SK-N-SH treated with all-trans-retinoic acid at 6 μM for 48 hours (cell line): ENCODE measurements at regions not wholly inside any gene's neighbourhood (a gene's known extent, or its start where the extent isn't known, plus 50 kb on each side); places are given as distances from the start of the nearest gene placed in this dataset.

Experiments
- ATAC-seq: fragments of 200-7000 bp; cut with Tn5 transposase; 3 replicates; pipeline ENCODE4 v1.9.1; 2020; ENCODE audit warnings: mild to moderate bottlenecking, moderate library complexity
- ARNTL ChIP-seq: fragments of 450-650 bp; formaldehyde crosslinking; IDR thresholded peaks from 2 replicates; pipeline ENCODE4 v1.5.0; 2020; ENCODE audit warnings: low read depth, mild to moderate bottlenecking, moderate library complexity, borderline replicate concordance
- BACH2 ChIP-seq: fragments of 250-450 bp; sonication (Bioruptor Pico); IDR thresholded peaks from 2 replicates; pipeline ENCODE4 v1.9.0; 2021; ENCODE audit warnings: mild to moderate bottlenecking, borderline replicate concordance
- CSDC2 ChIP-seq: fragments of 250-450 bp; sonication (Bioruptor Pico); IDR thresholded peaks from 2 replicates; pipeline ENCODE4 v1.5.0; 2020; ENCODE audit warnings: mild to moderate bottlenecking, moderate library complexity
- ESRRG ChIP-seq: fragments of 250-450 bp; sonication (Bioruptor Pico); IDR thresholded peaks from 2 replicates; pipeline ENCODE4 v1.6.1; 2021; ENCODE audit warnings: mild to moderate bottlenecking
- GLIS3 ChIP-seq: fragments of 250-450 bp; sonication (Bioruptor Pico); IDR thresholded peaks from 2 replicates; pipeline ENCODE4 v1.5.0; 2020; ENCODE audit warnings: mild to moderate bottlenecking, moderate library complexity
- ISL1 ChIP-seq: fragments of 250-450 bp; sonication (Bioruptor Pico); IDR thresholded peaks from 2 replicates; pipeline ENCODE4 v2.1.2; 2022; ENCODE audit warnings: mild to moderate bottlenecking, moderate library complexity
- OSR1 ChIP-seq: fragments of 250-450 bp; sonication (Bioruptor Pico); IDR thresholded peaks from 2 replicates; pipeline ENCODE4 v1.8.0; 2022; ENCODE audit warnings: moderate library complexity, mild to moderate bottlenecking, inconsistent platforms
- PPARA ChIP-seq: fragments of 250-450 bp; sonication (Bioruptor Pico); IDR thresholded peaks from 2 replicates; pipeline ENCODE4 v1.5.0; 2020; ENCODE audit warnings: mild to moderate bottlenecking, borderline replicate concordance
- RARB ChIP-seq: fragments of 250-450 bp; sonication (Bioruptor Pico); IDR thresholded peaks from 2 replicates; pipeline ENCODE4 v1.8.0; 2021; ENCODE audit warnings: mild to moderate bottlenecking, moderate library complexity
- SNAI2 ChIP-seq: fragments of 250-450 bp; sonication (Bioruptor Pico); IDR thresholded peaks from 2 replicates; pipeline ENCODE4 v1.5.0; 2020; ENCODE audit warnings: mild to moderate bottlenecking, moderate library complexity
- TCF4 ChIP-seq: fragments of 250-450 bp; sonication (Bioruptor Pico); IDR thresholded peaks from 2 replicates; pipeline ENCODE4 v1.8.0; 2021; ENCODE audit warnings: mild to moderate bottlenecking, moderate library complexity, borderline replicate concordance
- TOX ChIP-seq: fragments of 250-450 bp; sonication (Bioruptor Pico); IDR thresholded peaks from 2 replicates; pipeline ENCODE4 v1.8.0; 2021; ENCODE audit warnings: mild to moderate bottlenecking, moderate library complexity, borderline replicate concordance
- ZC3H10 ChIP-seq: fragments of 250-450 bp; sonication (Bioruptor Pico); IDR thresholded peaks from 2 replicates; pipeline ENCODE4 v1.5.1; 2021; ENCODE audit warnings: mild to moderate bottlenecking, moderate library complexity
- ZFP3 ChIP-seq: fragments of 250-450 bp; sonication (Bioruptor Pico); IDR thresholded peaks from 2 replicates; pipeline ENCODE4 v1.5.0; 2020; ENCODE audit warnings: mild to moderate bottlenecking, moderate library complexity
- ZFP30 ChIP-seq: fragments of 450-650 bp; formaldehyde crosslinking; IDR thresholded peaks from 2 replicates; pipeline ENCODE4 v1.5.0; 2022; ENCODE audit warnings: mild to moderate bottlenecking, moderate library complexity
- ZNF565 ChIP-seq: fragments of 450-650 bp; formaldehyde crosslinking; conservative IDR thresholded peaks from 2 replicates; pipeline ENCODE4 v1.5.0; 2020; ENCODE audit warnings: low read depth, mild to moderate bottlenecking, moderate library complexity
- ZNF70 ChIP-seq: fragments of 450-650 bp; formaldehyde crosslinking; IDR thresholded peaks from 2 replicates; pipeline ENCODE4 v1.5.0; 2020; ENCODE audit warnings: mild to moderate bottlenecking, moderate library complexity
- ZNF8 ChIP-seq: fragments of 450-650 bp; formaldehyde crosslinking; IDR thresholded peaks from 2 replicates; pipeline ENCODE4 v1.5.0; 2020; ENCODE audit warnings: mild to moderate bottlenecking, moderate library complexity
- TF ChIP-seq, protein P1 (sequence below): fragments of 250-450 bp; sonication (Bioruptor Pico); IDR thresholded peaks from 2 replicates; pipeline ENCODE4 v1.5.1; 2020; ENCODE audit warnings: low read depth, mild to moderate bottlenecking, moderate library complexity
- TF ChIP-seq, protein P2 (sequence below): fragments of 250-450 bp; sonication (Bioruptor Pico); IDR thresholded peaks from 2 replicates; pipeline ENCODE4 v1.8.0; 2020; ENCODE audit warnings: mild to moderate bottlenecking, moderate library complexity, borderline replicate concordance
- TF ChIP-seq, protein P3 (sequence below): fragments of 250-450 bp; sonication (Bioruptor Pico); IDR thresholded peaks from 2 replicates; pipeline ENCODE4 v1.5.1; 2021; ENCODE audit warnings: mild to moderate bottlenecking, moderate library complexity
- TF ChIP-seq, protein P4 (sequence below): fragments of 250-450 bp; sonication (Bioruptor Pico); IDR thresholded peaks from 2 replicates; pipeline ENCODE4 v1.8.0; 2021; ENCODE audit warnings: low read depth, mild to moderate bottlenecking, moderate library complexity, borderline replicate concordance

DNA sequence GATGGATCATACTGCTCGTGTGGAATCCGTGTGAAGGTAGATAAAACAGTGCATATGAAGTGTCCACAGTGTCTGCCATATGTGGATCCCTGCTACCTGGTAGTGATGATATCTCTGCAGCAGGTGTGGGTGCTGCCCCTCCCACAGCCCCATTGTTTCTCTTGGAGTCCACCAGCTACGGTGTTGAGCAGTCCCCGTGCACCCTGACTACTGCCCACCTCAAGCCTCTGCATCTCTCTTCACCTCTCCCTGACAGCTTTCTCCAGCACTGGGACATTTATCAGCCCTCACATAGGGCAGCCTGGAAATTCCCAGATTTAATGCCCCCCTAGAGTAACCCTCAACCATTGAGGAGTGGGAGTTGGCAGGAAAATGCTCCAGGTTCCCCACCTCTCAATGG, 244.7 kb downstream of the IRF8 start:
- no peak for TF ChIP-seq ZNF565
- TF ChIP-seq PPARA = no peak
- TF ChIP-seq, protein P1, sequence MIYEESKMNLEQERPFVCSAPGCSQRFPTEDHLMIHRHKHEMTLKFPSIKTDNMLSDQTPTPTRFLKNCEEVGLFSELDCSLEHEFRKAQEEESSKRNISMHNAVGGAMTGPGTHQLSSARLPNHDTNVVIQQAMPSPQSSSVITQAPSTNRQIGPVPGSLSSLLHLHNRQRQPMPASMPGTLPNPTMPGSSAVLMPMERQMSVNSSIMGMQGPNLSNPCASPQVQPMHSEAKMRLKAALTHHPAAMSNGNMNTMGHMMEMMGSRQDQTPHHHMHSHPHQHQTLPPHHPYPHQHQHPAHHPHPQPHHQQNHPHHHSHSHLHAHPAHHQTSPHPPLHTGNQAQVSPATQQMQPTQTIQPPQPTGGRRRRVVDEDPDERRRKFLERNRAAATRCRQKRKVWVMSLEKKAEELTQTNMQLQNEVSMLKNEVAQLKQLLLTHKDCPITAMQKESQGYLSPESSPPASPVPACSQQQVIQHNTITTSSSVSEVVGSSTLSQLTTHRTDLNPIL (CRISPR knock-in tag) = no peak
- no peak for TF ChIP-seq OSR1 (CRISPR knock-in tag)
- no peak for TF ChIP-seq ISL1 (CRISPR knock-in tag)
- TF ChIP-seq BACH2 (CRISPR knock-in tag) = no peak
- no peak for TF ChIP-seq ZFP3 (CRISPR knock-in tag)
- no peak for TF ChIP-seq ESRRG (CRISPR knock-in tag)
- no peak for TF ChIP-seq ZC3H10 (CRISPR knock-in tag)
- TF ChIP-seq GLIS3 (CRISPR knock-in tag) = no peak
- TF ChIP-seq SNAI2 = no peak
- TF ChIP-seq ZNF70 (CRISPR knock-in tag) = no peak
- TF ChIP-seq, protein P2, sequence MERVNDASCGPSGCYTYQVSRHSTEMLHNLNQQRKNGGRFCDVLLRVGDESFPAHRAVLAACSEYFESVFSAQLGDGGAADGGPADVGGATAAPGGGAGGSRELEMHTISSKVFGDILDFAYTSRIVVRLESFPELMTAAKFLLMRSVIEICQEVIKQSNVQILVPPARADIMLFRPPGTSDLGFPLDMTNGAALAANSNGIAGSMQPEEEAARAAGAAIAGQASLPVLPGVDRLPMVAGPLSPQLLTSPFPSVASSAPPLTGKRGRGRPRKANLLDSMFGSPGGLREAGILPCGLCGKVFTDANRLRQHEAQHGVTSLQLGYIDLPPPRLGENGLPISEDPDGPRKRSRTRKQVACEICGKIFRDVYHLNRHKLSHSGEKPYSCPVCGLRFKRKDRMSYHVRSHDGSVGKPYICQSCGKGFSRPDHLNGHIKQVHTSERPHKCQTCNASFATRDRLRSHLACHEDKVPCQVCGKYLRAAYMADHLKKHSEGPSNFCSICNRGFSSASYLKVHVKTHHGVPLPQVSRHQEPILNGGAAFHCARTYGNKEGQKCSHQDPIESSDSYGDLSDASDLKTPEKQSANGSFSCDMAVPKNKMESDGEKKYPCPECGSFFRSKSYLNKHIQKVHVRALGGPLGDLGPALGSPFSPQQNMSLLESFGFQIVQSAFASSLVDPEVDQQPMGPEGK = no peak
- TF ChIP-seq RARB = no peak
- no peak for TF ChIP-seq TOX (CRISPR knock-in tag)
- TF ChIP-seq ARNTL (CRISPR knock-in tag) = no peak
- TF ChIP-seq, protein P3, sequence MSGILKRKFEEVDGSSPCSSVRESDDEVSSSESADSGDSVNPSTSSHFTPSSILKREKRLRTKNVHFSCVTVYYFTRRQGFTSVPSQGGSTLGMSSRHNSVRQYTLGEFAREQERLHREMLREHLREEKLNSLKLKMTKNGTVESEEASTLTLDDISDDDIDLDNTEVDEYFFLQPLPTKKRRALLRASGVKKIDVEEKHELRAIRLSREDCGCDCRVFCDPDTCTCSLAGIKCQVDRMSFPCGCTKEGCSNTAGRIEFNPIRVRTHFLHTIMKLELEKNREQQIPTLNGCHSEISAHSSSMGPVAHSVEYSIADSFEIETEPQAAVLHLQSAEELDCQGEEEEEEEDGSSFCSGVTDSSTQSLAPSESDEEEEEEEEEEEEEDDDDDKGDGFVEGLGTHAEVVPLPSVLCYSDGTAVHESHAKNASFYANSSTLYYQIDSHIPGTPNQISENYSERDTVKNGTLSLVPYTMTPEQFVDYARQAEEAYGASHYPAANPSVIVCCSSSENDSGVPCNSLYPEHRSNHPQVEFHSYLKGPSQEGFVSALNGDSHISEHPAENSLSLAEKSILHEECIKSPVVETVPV (CRISPR knock-in tag) = no peak
- no peak for TF ChIP-seq TCF4 (CRISPR knock-in tag)
- TF ChIP-seq CSDC2 (CRISPR knock-in tag) = no peak
- TF ChIP-seq, all 23 proteins: peak for 0
- no peak for ATAC-seq

DNA sequence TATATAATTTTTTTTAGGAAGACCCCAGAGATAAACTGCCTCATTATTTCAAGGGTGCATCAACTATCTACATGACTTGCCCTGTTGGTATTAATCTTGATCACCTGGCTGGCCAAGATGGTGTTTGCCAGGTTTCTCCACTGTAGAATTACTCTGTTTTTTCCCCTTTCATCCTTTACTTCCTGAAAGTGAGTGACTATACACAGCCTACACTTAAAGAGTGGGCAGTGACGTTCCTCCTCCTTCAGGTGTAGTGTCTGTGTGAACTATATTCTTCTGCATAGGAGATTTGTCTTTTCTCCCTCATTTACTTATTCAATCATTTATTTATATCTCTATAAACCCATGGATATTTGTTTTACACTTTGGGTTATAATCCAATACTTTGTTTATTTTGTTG, 246.7 kb downstream of the IRF8 start:
- TF ChIP-seq, protein P3 (CRISPR knock-in tag) = no peak
- TF ChIP-seq ZFP30 (CRISPR knock-in tag) (no peak), PPARA (no peak), CSDC2 (CRISPR knock-in tag) (no peak)
- TF ChIP-seq, protein P4, sequence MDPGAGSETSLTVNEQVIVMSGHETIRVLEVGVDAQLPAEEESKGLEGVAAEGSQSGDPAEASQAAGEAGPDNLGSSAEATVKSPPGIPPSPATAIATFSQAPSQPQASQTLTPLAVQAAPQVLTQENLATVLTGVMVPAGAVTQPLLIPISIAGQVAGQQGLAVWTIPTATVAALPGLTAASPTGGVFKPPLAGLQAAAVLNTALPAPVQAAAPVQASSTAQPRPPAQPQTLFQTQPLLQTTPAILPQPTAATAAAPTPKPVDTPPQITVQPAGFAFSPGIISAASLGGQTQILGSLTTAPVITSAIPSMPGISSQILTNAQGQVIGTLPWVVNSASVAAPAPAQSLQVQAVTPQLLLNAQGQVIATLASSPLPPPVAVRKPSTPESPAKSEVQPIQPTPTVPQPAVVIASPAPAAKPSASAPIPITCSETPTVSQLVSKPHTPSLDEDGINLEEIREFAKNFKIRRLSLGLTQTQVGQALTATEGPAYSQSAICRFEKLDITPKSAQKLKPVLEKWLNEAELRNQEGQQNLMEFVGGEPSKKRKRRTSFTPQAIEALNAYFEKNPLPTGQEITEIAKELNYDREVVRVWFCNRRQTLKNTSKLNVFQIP (CRISPR knock-in tag) = no peak
- no peak for ATAC-seq

DNA sequence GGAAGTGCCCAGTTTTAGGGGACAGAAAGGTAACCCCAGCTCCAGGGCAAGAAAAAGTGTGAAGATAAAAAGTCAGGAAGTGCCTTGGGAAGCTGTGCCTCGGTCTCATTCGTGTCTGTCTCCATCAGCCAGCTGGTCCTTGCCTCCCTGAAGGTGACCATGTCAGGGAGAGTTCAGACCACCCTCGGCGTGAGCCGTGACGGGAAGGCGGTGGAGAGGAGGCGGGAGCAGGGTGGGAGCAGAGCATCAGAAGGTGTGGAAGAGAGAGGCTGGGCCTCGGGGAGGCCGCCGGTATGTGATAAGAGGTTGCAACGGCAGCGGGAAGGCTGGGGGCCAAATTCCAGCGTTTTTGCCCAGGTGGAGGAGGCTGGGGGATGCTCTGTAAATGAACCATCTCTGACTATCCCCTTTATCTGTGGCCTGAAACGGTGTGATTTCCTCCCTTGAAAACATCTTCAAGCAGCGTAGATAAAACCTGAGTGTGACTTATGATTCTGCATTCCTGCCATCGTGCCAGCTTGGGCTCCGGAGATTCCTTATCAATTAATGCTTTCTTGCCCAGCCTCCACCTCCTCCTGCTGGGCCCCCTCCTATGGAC, 251.8 kb downstream of the IRF8 start:
- ATAC-seq = no peak

More for the DNA sequence above, 251.8 kb downstream of the IRF8 start:
- TF ChIP-seq ZC3H10 (CRISPR knock-in tag) (no peak), GLIS3 (CRISPR knock-in tag) (no peak), ESRRG (CRISPR knock-in tag) (no peak), ISL1 (CRISPR knock-in tag) (no peak), BACH2 (CRISPR knock-in tag) (no peak), TCF4 (CRISPR knock-in tag) (no peak), ZFP3 (CRISPR knock-in tag) (no peak), ZNF8 (CRISPR knock-in tag) (no peak), TOX (CRISPR knock-in tag) (no peak), ARNTL (CRISPR knock-in tag) (no peak), SNAI2 (no peak), OSR1 (CRISPR knock-in tag) (no peak), ZNF70 (CRISPR knock-in tag) (no peak), RARB (no peak), ZFP30 (CRISPR knock-in tag) (no peak), ZNF565 (no peak)
- TF ChIP-seq, protein P1 (CRISPR knock-in tag) = no peak
- TF ChIP-seq, protein P2 = no peak
